Left cardiac atrium (tissue), 4 donors: ENCODE measurements at regions not wholly inside any gene's neighbourhood (a gene's known extent, or its start where the extent isn't known, plus 50 kb on each side); places are given as distances from the start of the nearest gene placed in this dataset.
"Not testable (repeated sequence)": the region's sequence is repeated elsewhere in the genome, so short reads cannot be mapped to it uniquely, and the experiment has no call there.

Experiments
- ATAC-seq, 2 donors: fragments of 200-7000 bp; cut with Tn5 transposase; one replicate each; pipeline ENCODE4 v1.9.1; 2020; ENCODE audit warnings: mild to moderate bottlenecking in 2 of 2, moderate library complexity in 2 of 2
- DNase-seq: peaks from one replicate; pipeline ENCODE4 v3.0.0-alpha.2; 2020
- intact Hi-C, 2 donors: fragments of 100-400 bp; cut with DNase I; formaldehyde crosslinking; loops; one replicate each; pipeline versions ENCODE4 v1.14.1 to v1.15.1; 2022 to 2023
- donor health status: DM: no; HTN: yes; CAD: no.
- donor health status: DM: no; HTN: yes; CAD: no; lungs with severe emphysema.
- donor health status: DM: yes; HTN: yes; CAD: no.
- donor health status: Dilated cardiomyopathy.

GRCh38 chr17:18546514-18547398, 70.2 kb downstream of the LGALS9C start:
- intact Hi-C loops, DNase-seq, ATAC-seq: not testable (repeated sequence)

DNA sequence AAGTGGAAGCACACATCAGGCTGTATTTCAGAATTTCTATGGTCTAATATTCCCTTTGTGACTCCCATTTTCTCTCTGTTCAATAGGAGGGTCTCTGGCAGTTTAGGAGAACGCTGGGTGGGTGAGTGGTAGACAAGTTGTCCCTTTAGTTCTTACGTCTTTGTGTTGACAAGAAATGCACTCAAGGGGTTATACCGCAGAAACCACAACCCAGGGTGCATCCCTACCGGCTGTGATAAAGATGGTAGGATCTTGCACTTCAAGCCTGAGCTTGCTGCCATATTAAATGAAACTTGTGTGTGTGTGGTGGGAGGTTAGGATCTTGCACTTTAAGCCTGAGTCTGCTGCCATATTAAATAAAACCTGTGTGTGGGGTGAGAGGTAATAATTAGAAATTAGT, 80.5 kb downstream of the LGALS9C start:
- ATAC-seq, DNase-seq, intact Hi-C loops: not testable (repeated sequence)

- ATAC-seq = peak; percentile 16 to 40
- DNase-seq, intact Hi-C loops: not testable (repeated sequence)
Measured at GRCh38 chr17:18563381-18564098, 80.7 kb downstream of the TBC1D28 start.

GRCh38 chr17:18564099-18564448, 80.1 kb downstream of the TBC1D28 start:
- ATAC-seq = peak; percentile 44 to 58
- DNase-seq = peak; percentile 20

GRCh38 chr17:18568108-18568995, 75.8 kb downstream of the TBC1D28 start:
- DNase-seq, intact Hi-C loops: not testable (repeated sequence)
- ATAC-seq = peak; percentile 45 to 54

More at GRCh38 chr17:18564099-18564448, 80.1 kb downstream of the TBC1D28 start:
- intact Hi-C loops = not testable (repeated sequence)

- DNase-seq, intact Hi-C loops: not testable (repeated sequence)
- peak; percentile 92 to 94 for ATAC-seq
Measured at GRCh38 chr17:18569489-18569913, 74.7 kb downstream of the TBC1D28 start.

GRCh38 chr17:18572536-18572935, 71.7 kb downstream of the TBC1D28 start:
- ATAC-seq, DNase-seq, intact Hi-C loops: not testable (repeated sequence)

- ATAC-seq, intact Hi-C loops, DNase-seq: not testable (repeated sequence)
Measured at GRCh38 chr17:18574137-18574536, 70.1 kb downstream of the TBC1D28 start.
